K562 (cell line): ENCODE measurements at regions not wholly inside any gene's neighbourhood (a gene's known extent, or its start where the extent isn't known, plus 50 kb on each side); places are given as distances from the start of the nearest gene placed in this dataset.

Source experiments
- ARHGAP35 ChIP-seq: fragments of 450-650 bp; IDR thresholded peaks from 2 replicates; pipeline ENCODE4 v1.6.1; 2018; ENCODE audit not compliant: partially characterized antibody
- DDX20 ChIP-seq: fragments of 450-650 bp; IDR thresholded peaks from 2 replicates; pipeline ENCODE4 v1.6.1; 2016; ENCODE audit warnings: missing genetic modification characterization, low read depth, mild to moderate bottlenecking, missing compliant biosample characterization, moderate library complexity
- EHMT2 ChIP-seq: fragments of 450-650 bp; IDR thresholded peaks from 2 replicates; pipeline ENCODE4 v1.6.1; 2018; ENCODE audit warnings: antibody characterized with exemption
- FOXM1 ChIP-seq, 2 experiments: fragments of 450-650 bp in 1 of 2; sonication (generic) in 1 of 2; formaldehyde crosslinking in 1 of 2; IDR thresholded peaks; 2 replicates each; pipeline versions ENCODE4 v1.6.1 to v1.9.0; 2017 to 2022; ENCODE audit warnings: low read depth in 2 of 2, mild to moderate bottlenecking in 2 of 2, missing genetic modification reagents in 1 of 2, moderate library complexity in 1 of 2
- HIVEP1 ChIP-seq: fragments of 250-450 bp; sonication (Bioruptor Pico); IDR thresholded peaks from 2 replicates; pipeline ENCODE4 v1.4.0; 2020; ENCODE audit warnings: mild to moderate bottlenecking
- RBM22 ChIP-seq: fragments of 200-400 bp; formaldehyde crosslinking; IDR thresholded peaks from 2 replicates; pipeline ENCODE4 v1.6.1; 2018; ENCODE audit warnings: low read length, low read depth; ENCODE audit not compliant: poor library complexity, severe bottlenecking
- RBM34 ChIP-seq: fragments of 200-400 bp; formaldehyde crosslinking; IDR thresholded peaks from 2 replicates; pipeline ENCODE4 v1.6.1; 2018; ENCODE audit warnings: low read length, borderline replicate concordance; ENCODE audit not compliant: insufficient read depth
- TCF7L2 ChIP-seq: fragments of 150-350 bp; IDR thresholded peaks from 2 replicates; pipeline ENCODE4 v1.6.1; 2016; ENCODE audit warnings: low read depth, mild to moderate bottlenecking, low read length, moderate library complexity
- ZFP30 ChIP-seq: fragments of 250-450 bp; sonication (Bioruptor Pico); IDR thresholded peaks from 2 replicates; pipeline ENCODE4 v1.8.0; 2022; ENCODE audit warnings: moderate library complexity, mild to moderate bottlenecking, inconsistent platforms, borderline replicate concordance
- TF ChIP-seq, protein P1 (sequence below): sonication (generic); formaldehyde crosslinking; IDR thresholded peaks from 2 replicates; pipeline ENCODE4 v1.5.0; 2020; ENCODE audit warnings: missing genetic modification reagents

DNA sequence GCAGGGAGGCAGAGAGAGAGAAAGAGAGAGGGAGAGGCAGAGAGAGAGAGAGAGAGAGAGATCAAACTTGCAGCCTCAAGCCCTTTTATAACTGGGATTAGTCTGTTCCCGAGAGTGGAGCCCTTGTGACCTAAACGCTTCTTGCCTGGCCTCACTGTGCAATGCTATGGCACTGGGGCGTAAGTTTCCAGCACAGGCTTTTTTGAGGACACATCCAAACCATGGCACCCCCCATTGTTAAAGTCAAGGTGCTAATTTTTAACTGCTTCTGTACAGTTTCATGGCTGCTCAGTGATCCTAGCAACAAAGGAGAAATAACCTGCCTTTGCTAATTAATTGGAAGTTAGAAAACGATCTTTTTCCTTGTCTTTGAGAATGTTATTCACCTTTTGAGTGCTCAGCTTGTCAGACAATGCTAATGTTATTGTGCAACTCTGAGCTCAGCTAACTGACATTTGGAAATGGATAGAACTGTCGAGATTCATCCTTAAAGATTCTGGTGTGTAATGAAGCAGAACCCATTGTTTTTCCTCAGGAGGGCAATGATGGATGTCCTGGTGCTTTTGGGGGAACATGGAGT lies 268.4 kb downstream of the GLRX3 start:
- TF ChIP-seq TCF7L2 = no peak
- no peak for TF ChIP-seq FOXM1 (IDR thresholded peaks at IDR 0.05; ENCODE audit: low read depth)
- TF ChIP-seq FOXM1 (CRISPR knock-in tag; IDR thresholded peaks at IDR 0.05; ENCODE audit: low read depth) = no peak
- no peak for TF ChIP-seq DDX20 (tag)
- no peak for TF ChIP-seq ZFP30 (CRISPR knock-in tag)
- TF ChIP-seq HIVEP1 (CRISPR knock-in tag) = no peak
- TF ChIP-seq, protein P1, sequence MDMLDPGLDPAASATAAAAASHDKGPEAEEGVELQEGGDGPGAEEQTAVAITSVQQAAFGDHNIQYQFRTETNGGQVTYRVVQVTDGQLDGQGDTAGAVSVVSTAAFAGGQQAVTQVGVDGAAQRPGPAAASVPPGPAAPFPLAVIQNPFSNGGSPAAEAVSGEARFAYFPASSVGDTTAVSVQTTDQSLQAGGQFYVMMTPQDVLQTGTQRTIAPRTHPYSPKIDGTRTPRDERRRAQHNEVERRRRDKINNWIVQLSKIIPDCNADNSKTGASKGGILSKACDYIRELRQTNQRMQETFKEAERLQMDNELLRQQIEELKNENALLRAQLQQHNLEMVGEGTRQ (CRISPR knock-in tag) = no peak
- no peak for TF ChIP-seq RBM22
- TF ChIP-seq ARHGAP35 = no peak
- no peak for TF ChIP-seq RBM34
- no peak for TF ChIP-seq EHMT2
